IMR-90 (cell line): ENCODE measurements at regions not wholly inside any gene's neighbourhood (a gene's known extent, or its start where the extent isn't known, plus 50 kb on each side); places are given as distances from the start of the nearest gene placed in this dataset.
A peak's percentile ranks its signal among the peaks of the same experiment; 100 is the strongest.

ENCODE experiments used
- ATAC-seq: fragments of 200-7000 bp; cut with Tn5 transposase; 2 replicates; pipeline ENCODE4 v1.9.1; 2020; ENCODE audit warnings: low read depth, mild to moderate bottlenecking, moderate library complexity
- BruUV-seq: library from RNA; stranded (reverse); fragments of 400-500 nt; replicated peaks from 2 replicates; lab custom pipeline; 2021; lab: Mats Ljungman, UMichigan
- CTCF ChIA-PET: fragments of 300-600 bp; formaldehyde crosslinking; extraction: SDS; loops from one replicate; lab custom pipeline; 2021; ENCODE audit warnings: antibody characterized with exemption; lab: Yijun Ruan, JAX
- POLR2A ChIA-PET: fragments of 300-600 bp; sonication (Branson Sonifier 250); formaldehyde crosslinking; loops from one replicate; lab custom pipeline; 2022; ENCODE audit warnings: antibody characterized with exemption; ENCODE audit not compliant: unreplicated experiment; lab: Charles Lee
- DNase-seq: peaks from one replicate; pipeline ENCODE4 v3.0.0; 2013
- H2AFZ ChIP-seq: replicated peaks from 2 replicates; pipeline ENCODE3; 2013; ENCODE audit warnings: low read length, mild to moderate bottlenecking; ENCODE audit not compliant: poor library complexity
- H2AK5ac ChIP-seq: 2 replicates; pipeline ENCODE4 v1.6.1; 2013; ENCODE audit warnings: low read depth, low read length, inconsistent platforms
- H2AK9ac ChIP-seq: replicated peaks from 2 replicates; pipeline ENCODE3; 2013; ENCODE audit warnings: mild to moderate bottlenecking, low read depth, low read length, moderate library complexity; ENCODE audit not compliant: poor library complexity
- H2BK120ac ChIP-seq: 2 replicates; pipeline ENCODE4 v1.6.1; 2013; ENCODE audit warnings: low read depth, low read length, inconsistent platforms
- H2BK15ac ChIP-seq: 3 replicates; pipeline ENCODE4 v1.6.1; 2013; ENCODE audit warnings: low read depth, low read length, inconsistent platforms
- H2BK20ac ChIP-seq: 2 replicates; pipeline ENCODE4 v1.6.1; 2013; ENCODE audit warnings: low read depth, mild to moderate bottlenecking, inconsistent platforms, low read length, moderate library complexity
- H2BK5ac ChIP-seq: 2 replicates; pipeline ENCODE4 v1.6.1; 2013; ENCODE audit warnings: mild to moderate bottlenecking, low read depth, low read length, inconsistent platforms; ENCODE audit not compliant: poor library complexity, severe bottlenecking
- H3K14ac ChIP-seq: replicated peaks from 2 replicates; pipeline ENCODE4 v1.6.1; 2013; ENCODE audit warnings: low read depth, low read length, inconsistent platforms
- H3K18ac ChIP-seq: 2 replicates; pipeline ENCODE4 v1.6.1; 2013; ENCODE audit warnings: low read depth, low read length, control low read depth
- H3K23ac ChIP-seq: 2 replicates; pipeline ENCODE4 v1.6.1; 2013; ENCODE audit warnings: low read depth, low read length, inconsistent platforms
- H3K27ac ChIP-seq: 2 replicates; pipeline ENCODE4 v1.5.1; 2013; ENCODE audit warnings: mild to moderate bottlenecking, control low read depth, low read length; ENCODE audit not compliant: insufficient read depth
- H3K27me3 ChIP-seq: 2 replicates; pipeline ENCODE4 v1.6.1; 2013; ENCODE audit warnings: low read length; ENCODE audit not compliant: control insufficient read depth, insufficient read depth
- H3K36me3 ChIP-seq: 2 replicates; pipeline ENCODE4 v1.6.1; 2013; ENCODE audit warnings: low read length, mixed read lengths; ENCODE audit not compliant: control insufficient read depth, insufficient read depth
- H3K4ac ChIP-seq: 2 replicates; pipeline ENCODE4 v1.6.1; 2013; ENCODE audit warnings: low read depth, low read length, inconsistent platforms
- H3K4me1 ChIP-seq: 2 replicates; pipeline ENCODE4 v1.6.1; 2013; ENCODE audit warnings: low read length, mixed read lengths; ENCODE audit not compliant: control insufficient read depth, insufficient read depth
- H3K4me2 ChIP-seq: 2 replicates; pipeline ENCODE4 v1.6.1; 2013; ENCODE audit warnings: low read depth, mild to moderate bottlenecking, control low read depth, low read length, moderate library complexity
- H3K4me3 ChIP-seq: 2 replicates; pipeline ENCODE4 v1.5.1; 2013; ENCODE audit warnings: low read depth, mild to moderate bottlenecking, control low read depth, low read length, moderate library complexity; ENCODE audit not compliant: insufficient read depth
- H3K56ac ChIP-seq: 2 replicates; pipeline ENCODE4 v1.6.1; 2013; ENCODE audit warnings: low read length, inconsistent platforms; ENCODE audit not compliant: insufficient read depth; ENCODE audit errors: extremely low read depth
- H3K79me1 ChIP-seq, 2 experiments: 2 replicates each; pipeline ENCODE4 v1.6.1; 2013; ENCODE audit warnings: low read length in 2 of 2, inconsistent platforms in 1 of 2, low read depth in 1 of 2
- H3K9ac ChIP-seq: 2 replicates; pipeline ENCODE4 v1.6.1; 2013; ENCODE audit warnings: low read depth, low read length, control low read depth
- H3K9me1 ChIP-seq: 2 replicates; pipeline ENCODE4 v1.6.1; 2013; ENCODE audit warnings: low read length, inconsistent platforms; ENCODE audit not compliant: insufficient read depth
- H3K9me3 ChIP-seq: 2 replicates; pipeline ENCODE4 v1.6.1; 2013; ENCODE audit warnings: low read length; ENCODE audit not compliant: control insufficient read depth, insufficient read depth
- H4K20me1 ChIP-seq: 2 replicates; pipeline ENCODE4 v1.6.1; 2013; ENCODE audit warnings: low read length, inconsistent platforms; ENCODE audit not compliant: insufficient read depth
- H4K5ac ChIP-seq: 2 replicates; pipeline ENCODE4 v1.6.1; 2013; ENCODE audit warnings: mild to moderate bottlenecking, low read depth, low read length, control low read depth
- H4K8ac ChIP-seq, 2 experiments: 2 replicates each; pipeline ENCODE4 v1.6.1; 2013; ENCODE audit warnings: low read depth in 2 of 2, low read length in 2 of 2, control low read depth in 1 of 2, inconsistent platforms in 1 of 2
- H4K91ac ChIP-seq: 2 replicates; pipeline ENCODE4 v1.6.1; 2013; ENCODE audit warnings: low read depth, low read length, inconsistent platforms; ENCODE audit not compliant: insufficient read depth
- BHLHE40 ChIP-seq: fragments of 150-350 bp; IDR thresholded peaks from 2 replicates; pipeline ENCODE4 v1.6.1; 2016; ENCODE audit warnings: mild to moderate bottlenecking, low read depth, low read length
- CEBPB ChIP-seq: IDR thresholded peaks from 2 replicates; pipeline ENCODE4 v1.6.1; 2012; ENCODE audit warnings: low read depth, low read length, improper control_type of control experiment
- CHD1 ChIP-seq: IDR thresholded peaks from 2 replicates; pipeline ENCODE4 v1.6.1; 2012; ENCODE audit warnings: low read depth, low read length, improper control_type of control experiment
- FOS ChIP-seq: fragments of 150-350 bp; IDR thresholded peaks from 2 replicates; pipeline ENCODE4 v1.6.1; 2016; ENCODE audit warnings: low read depth, low read length
- MAFK ChIP-seq: IDR thresholded peaks from 2 replicates; pipeline ENCODE4 v1.6.1; 2012; ENCODE audit warnings: low read depth, low read length, improper control_type of control experiment
- MAZ ChIP-seq: IDR thresholded peaks from 2 replicates; pipeline ENCODE4 v1.6.1; 2012; ENCODE audit warnings: low read depth, mild to moderate bottlenecking, low read length, improper control_type of control experiment, moderate library complexity, borderline replicate concordance
- MXI1 ChIP-seq: IDR thresholded peaks from 2 replicates; pipeline ENCODE4 v1.6.1; 2012; ENCODE audit warnings: low read depth, mild to moderate bottlenecking, low read length, moderate library complexity, borderline replicate concordance
- NFE2L2 ChIP-seq: fragments of 150-350 bp; IDR thresholded peaks from 2 replicates; pipeline ENCODE4 v1.6.1; 2016; ENCODE audit warnings: low read depth, mild to moderate bottlenecking, low read length
- POLR2A ChIP-seq: IDR thresholded peaks from 2 replicates; pipeline ENCODE4 v1.6.1; 2012; ENCODE audit warnings: mild to moderate bottlenecking, low read depth, low read length
- RAD21 ChIP-seq: IDR thresholded peaks from 2 replicates; pipeline ENCODE4 v1.6.1; 2012; ENCODE audit warnings: low read length, improper control_type of control experiment
- RCOR1 ChIP-seq: IDR thresholded peaks from 2 replicates; pipeline ENCODE4 v1.6.1; 2012; ENCODE audit warnings: mild to moderate bottlenecking, low read length, improper control_type of control experiment; ENCODE audit not compliant: insufficient replicate concordance
- RFX5 ChIP-seq: IDR thresholded peaks from 2 replicates; pipeline ENCODE4 v1.8.0; 2012; ENCODE audit warnings: low read depth, mild to moderate bottlenecking, low read length, moderate library complexity
- SMC3 ChIP-seq: fragments of 150-350 bp; IDR thresholded peaks from 2 replicates; pipeline ENCODE4 v1.6.1; 2016; ENCODE audit warnings: low read depth, mild to moderate bottlenecking, antibody characterized with exemption, low read length, moderate library complexity
- WGBS, 2 experiments: methylation state at CpG; one replicate each; pipeline versions ENCODE4 v1.1.5 to v1.1.7; 2013; ENCODE audit warnings: missing lambda C conversion rate in 2 of 2; ENCODE audit not compliant: insufficient read length in 1 of 2; ENCODE audit errors: extremely low coverage in 2 of 2; 5-methylcytosine and 5-hydroxymethylcytosine counted together
- dilution Hi-C: fragments of 300-500 bp; cut with HindIII; formaldehyde crosslinking; loops from one replicate; pipeline ENCODE4 v1.14.3; 2018; ENCODE audit warnings: low sequenced_read_pairs; ENCODE audit not compliant: unreplicated experiment
- in situ Hi-C: fragments of 300-500 bp; cut with MboI; formaldehyde crosslinking; loops from 3 replicates; pipeline ENCODE4 v1.14.3; 2019; ENCODE audit warnings: low sequenced_read_pairs, inconsistent platforms, mixed read lengths
- intact Hi-C: fragments of 100-400 bp; cut with micrococcal nuclease; formaldehyde crosslinking; loops from 2 replicates; pipeline ENCODE4 v1.10.0; 2022
- TF ChIP-seq, protein P1 (sequence below): fragments of 150-350 bp; IDR thresholded peaks from 2 replicates; pipeline ENCODE4 v1.6.1; 2017; ENCODE audit warnings: mild to moderate bottlenecking, antibody characterized with exemption, low read length, low read depth
- TF ChIP-seq, protein P2 (sequence below): fragments of 150-350 bp; IDR thresholded peaks from 2 replicates; pipeline ENCODE4 v1.6.1; 2016; ENCODE audit warnings: low read depth, mild to moderate bottlenecking, low read length, moderate library complexity, borderline replicate concordance
- TF ChIP-seq, protein P3 (sequence below): conservative IDR thresholded peaks from 2 replicates; pipeline ENCODE4 v1.5.1; 2012; ENCODE audit warnings: mild to moderate bottlenecking, low read depth, low read length, improper control_type of control experiment

DNA sequence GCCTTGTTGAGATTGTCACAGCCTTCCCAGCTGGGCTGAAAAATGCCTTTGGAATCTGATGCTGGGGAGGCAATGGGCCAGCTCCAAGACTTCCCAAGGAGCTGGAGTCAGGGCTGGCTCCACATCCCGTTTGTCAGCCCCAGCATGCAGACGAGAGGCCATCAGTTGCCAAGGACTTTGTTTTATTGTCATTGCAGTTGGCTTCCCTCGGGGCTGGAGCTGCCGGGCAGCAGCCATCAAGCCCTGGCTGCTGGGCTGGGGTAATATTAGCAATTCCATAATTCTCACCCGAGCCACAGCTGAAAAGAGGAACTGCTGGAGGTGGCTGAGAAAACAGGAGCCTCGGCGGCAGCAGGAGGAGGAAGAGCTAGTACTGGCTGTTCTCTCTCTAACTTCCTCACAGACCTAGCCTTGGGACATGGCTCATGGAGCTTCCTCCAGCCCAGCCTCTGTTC, 182.5 kb downstream of the CDC5L start:
- Histone ChIP-seq H2BK15ac (no peak overlapping the region), H3K14ac (no peak overlapping the region), H3K79me1 (no peaks in the 10 kb centered on the region), H3K18ac (no peak overlapping the region), H3K27me3 (peaks cover 42% of the 10 kb centered on the region), H3K36me3 (no peaks in the 10 kb centered on the region), H2AFZ (no peak overlapping the region), H3K9me1 (no peaks in the 10 kb centered on the region), H4K8ac (no peak overlapping the region), H3K4ac (no peak overlapping the region), H3K23ac (no peak overlapping the region), H2BK120ac (no peak overlapping the region), H4K5ac (no peak overlapping the region), H3K9ac (no peak overlapping the region), H2BK5ac (no peak overlapping the region), H4K91ac (no peak overlapping the region), H2BK20ac (no peak overlapping the region), H3K4me3 (no peak overlapping the region), H3K4me2 (peak overlapping the region; percentile 59; the same call in 1 of the 2 replicates), H3K9me3 (no peaks in the 10 kb centered on the region; the same call in 1 of the 2 replicates), H2AK5ac (no peak overlapping the region), H2AK9ac (no peak overlapping the region), H4K20me1 (no peaks in the 10 kb centered on the region), H3K56ac (no peak overlapping the region), H3K27ac (no peak overlapping the region), H3K4me1 (peaks cover 3% of the 10 kb centered on the region; the same call in 1 of the 2 replicates)
- BruUV-seq: no TSS peak
- intact Hi-C loops (no loop called here), dilution Hi-C loops (no loop called here), in situ Hi-C loops (no loop called here)
- TF ChIP-seq MXI1: no peak
- no peak for TF ChIP-seq POLR2A
- TF ChIP-seq FOS: no peak
- TF ChIP-seq CEBPB: no peak
- no peak for TF ChIP-seq BHLHE40
- no peak for TF ChIP-seq NFE2L2
- no peak for TF ChIP-seq RFX5
- no peak for TF ChIP-seq MAZ
- TF ChIP-seq SMC3: no peak
- TF ChIP-seq, protein P1, sequence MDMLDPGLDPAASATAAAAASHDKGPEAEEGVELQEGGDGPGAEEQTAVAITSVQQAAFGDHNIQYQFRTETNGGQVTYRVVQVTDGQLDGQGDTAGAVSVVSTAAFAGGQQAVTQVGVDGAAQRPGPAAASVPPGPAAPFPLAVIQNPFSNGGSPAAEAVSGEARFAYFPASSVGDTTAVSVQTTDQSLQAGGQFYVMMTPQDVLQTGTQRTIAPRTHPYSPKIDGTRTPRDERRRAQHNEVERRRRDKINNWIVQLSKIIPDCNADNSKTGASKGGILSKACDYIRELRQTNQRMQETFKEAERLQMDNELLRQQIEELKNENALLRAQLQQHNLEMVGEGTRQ: no peak
- TF ChIP-seq RCOR1: no peak
- TF ChIP-seq, protein P2, sequence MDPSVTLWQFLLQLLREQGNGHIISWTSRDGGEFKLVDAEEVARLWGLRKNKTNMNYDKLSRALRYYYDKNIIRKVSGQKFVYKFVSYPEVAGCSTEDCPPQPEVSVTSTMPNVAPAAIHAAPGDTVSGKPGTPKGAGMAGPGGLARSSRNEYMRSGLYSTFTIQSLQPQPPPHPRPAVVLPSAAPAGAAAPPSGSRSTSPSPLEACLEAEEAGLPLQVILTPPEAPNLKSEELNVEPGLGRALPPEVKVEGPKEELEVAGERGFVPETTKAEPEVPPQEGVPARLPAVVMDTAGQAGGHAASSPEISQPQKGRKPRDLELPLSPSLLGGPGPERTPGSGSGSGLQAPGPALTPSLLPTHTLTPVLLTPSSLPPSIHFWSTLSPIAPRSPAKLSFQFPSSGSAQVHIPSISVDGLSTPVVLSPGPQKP: no peak
- TF ChIP-seq, protein P3, sequence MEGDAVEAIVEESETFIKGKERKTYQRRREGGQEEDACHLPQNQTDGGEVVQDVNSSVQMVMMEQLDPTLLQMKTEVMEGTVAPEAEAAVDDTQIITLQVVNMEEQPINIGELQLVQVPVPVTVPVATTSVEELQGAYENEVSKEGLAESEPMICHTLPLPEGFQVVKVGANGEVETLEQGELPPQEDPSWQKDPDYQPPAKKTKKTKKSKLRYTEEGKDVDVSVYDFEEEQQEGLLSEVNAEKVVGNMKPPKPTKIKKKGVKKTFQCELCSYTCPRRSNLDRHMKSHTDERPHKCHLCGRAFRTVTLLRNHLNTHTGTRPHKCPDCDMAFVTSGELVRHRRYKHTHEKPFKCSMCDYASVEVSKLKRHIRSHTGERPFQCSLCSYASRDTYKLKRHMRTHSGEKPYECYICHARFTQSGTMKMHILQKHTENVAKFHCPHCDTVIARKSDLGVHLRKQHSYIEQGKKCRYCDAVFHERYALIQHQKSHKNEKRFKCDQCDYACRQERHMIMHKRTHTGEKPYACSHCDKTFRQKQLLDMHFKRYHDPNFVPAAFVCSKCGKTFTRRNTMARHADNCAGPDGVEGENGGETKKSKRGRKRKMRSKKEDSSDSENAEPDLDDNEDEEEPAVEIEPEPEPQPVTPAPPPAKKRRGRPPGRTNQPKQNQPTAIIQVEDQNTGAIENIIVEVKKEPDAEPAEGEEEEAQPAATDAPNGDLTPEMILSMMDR: no peak
- TF ChIP-seq MAFK: no peak
- no peak for TF ChIP-seq CHD1
- no peak for TF ChIP-seq RAD21
- peak; percentile 60 for ATAC-seq
- ChIA-PET POLR2A (no interaction called here), CTCF (no interaction called here)
- peak; percentile 7 for DNase-seq
- WGBS, 2 experiments: 0% methylated on average over 1 of the region's 7 CpGs; no CpG with 5 or more reads in 1 of the 2 experiments
